SH-SY5Y (cell line): ENCODE measurements at regions not wholly inside any gene's neighbourhood (a gene's known extent, or its start where the extent isn't known, plus 50 kb on each side); places are given as distances from the start of the nearest gene placed in this dataset.

Experiments used
- GATA2 ChIP-seq: IDR thresholded peaks from 2 replicates; pipeline ENCODE4 v1.6.1; 2011; ENCODE audit warnings: mild to moderate bottlenecking, low read depth, low read length
- GATA3 ChIP-seq: IDR thresholded peaks from 2 replicates; pipeline ENCODE4 v1.6.1; 2011; ENCODE audit warnings: low read depth, mild to moderate bottlenecking, low read length, moderate library complexity

DNA sequence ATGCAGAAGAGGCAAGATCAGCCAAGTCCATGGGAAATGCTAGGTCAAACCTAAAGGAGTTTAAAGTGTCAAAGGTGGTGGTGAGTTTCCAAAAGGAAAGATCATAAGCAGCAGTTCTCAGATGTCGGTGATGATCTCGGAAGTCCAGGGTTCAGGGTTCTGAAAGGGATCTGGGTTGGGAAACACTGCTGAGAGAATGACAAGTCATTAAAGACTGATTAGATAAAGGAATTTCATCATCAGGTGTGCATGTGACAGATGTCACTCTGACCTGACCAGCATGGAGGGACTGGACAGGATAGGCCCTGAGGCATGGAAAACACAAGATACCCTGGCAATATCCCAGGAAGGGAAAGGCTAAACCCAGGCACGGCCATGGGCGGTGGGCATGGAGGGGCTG lies 195.7 kb upstream of the TBL1X start:
- TF ChIP-seq GATA3: no peak
- no peak for TF ChIP-seq GATA2
